Erythroblast (primary cell): ENCODE measurements at regions not wholly inside any gene's neighbourhood (a gene's known extent, or its start where the extent isn't known, plus 50 kb on each side); places are given as distances from the start of the nearest gene placed in this dataset.
"Not testable (repeated sequence)": the region's sequence is repeated elsewhere in the genome, so short reads cannot be mapped to it uniquely, and the experiment has no call there.

Source experiments
- DNase-seq, 2 experiments: peaks; one replicate each; lab custom pipeline; 2025; lab: John Stamatoyannopoulos, UW
- GATA1 ChIP-seq: IDR thresholded peaks from 2 replicates; pipeline ENCODE4 v1.6.1; 2011; ENCODE audit warnings: low read depth, mild to moderate bottlenecking, control low read depth, low read length, moderate library complexity
- POLR2A ChIP-seq: IDR thresholded peaks from 2 replicates; pipeline ENCODE4 v1.6.1; 2011; ENCODE audit warnings: mild to moderate bottlenecking, low read length

GRCh38 chr10:78096486-78096885, 62.8 kb downstream of the RPS24 start:
- not testable (repeated sequence) for DNase-seq

- DNase-seq: not testable (repeated sequence)
These were observed 68.9 kb downstream of the RPS24 start for GRCh38 chr10:78102593-78102992.

- TF ChIP-seq POLR2A (no peak), GATA1 (no peak)
- no peak for DNase-seq
These were observed 75.5 kb downstream of the RPS24 start for GRCh38 chr10:78109210-78109609.

- TF ChIP-seq POLR2A (no peak), GATA1 (no peak)
- DNase-seq: no peak
These were observed 81.6 kb downstream of the RPS24 start for GRCh38 chr10:78115135-78115853.

GRCh38 chr10:78116361-78116760, 82.7 kb downstream of the RPS24 start:
- no peak for DNase-seq
- TF ChIP-seq GATA1 (no peak), POLR2A (no peak)

- DNase-seq: no peak
- TF ChIP-seq POLR2A (no peak), GATA1 (no peak)
These were observed 84.9 kb downstream of the RPS24 start for GRCh38 chr10:78118591-78118990.

- TF ChIP-seq GATA1 (no peak), POLR2A (no peak)
These were observed 88.1 kb downstream of the RPS24 start for GRCh38 chr10:78121801-78122200.

GRCh38 chr10:78124167-78124566, 90.5 kb downstream of the RPS24 start:
- no peak for DNase-seq
- TF ChIP-seq POLR2A (no peak), GATA1 (no peak)

More at GRCh38 chr10:78121801-78122200, 88.1 kb downstream of the RPS24 start:
- no peak for DNase-seq

- DNase-seq: no peak
- no peak for TF ChIP-seq GATA1
- TF ChIP-seq POLR2A: no peak
These were observed 95.5 kb downstream of the RPS24 start for GRCh38 chr10:78129211-78129610.

- TF ChIP-seq POLR2A (no peak), GATA1 (no peak)
- no peak for DNase-seq
These were observed 97.5 kb downstream of the RPS24 start for GRCh38 chr10:78130966-78131710.

- DNase-seq: no peak
- no peak for TF ChIP-seq GATA1
- TF ChIP-seq POLR2A: no peak
These were observed 101.2 kb downstream of the RPS24 start for GRCh38 chr10:78134773-78135306.

- DNase-seq: no peak
- no peak for TF ChIP-seq POLR2A
- no peak for TF ChIP-seq GATA1
These were observed 103.5 kb downstream of the RPS24 start for GRCh38 chr10:78137147-78137546.

- no peak for DNase-seq
- TF ChIP-seq POLR2A: no peak
- no peak for TF ChIP-seq GATA1
These were observed 105.7 kb downstream of the RPS24 start for GRCh38 chr10:78139341-78139740.

- TF ChIP-seq GATA1: no peak
- TF ChIP-seq POLR2A: no peak
- DNase-seq: no peak
These were observed 106.5 kb downstream of the RPS24 start for GRCh38 chr10:78140066-78140630.
